Islet of Langerhans (tissue), 1 donor: ENCODE measurements at regions not wholly inside any gene's neighbourhood (a gene's known extent, or its start where the extent isn't known, plus 50 kb on each side); places are given as distances from the start of the nearest gene placed in this dataset.
"Not testable (repeated sequence)": the region's sequence is repeated elsewhere in the genome, so short reads cannot be mapped to it uniquely, and the experiment has no call there.

Experiments used
- FAIRE-seq: peaks from one replicate; lab custom pipeline; 2011; peaks lifted over from hg19 to GRCh38; lab: Jason Lieb, UNC

DNA sequence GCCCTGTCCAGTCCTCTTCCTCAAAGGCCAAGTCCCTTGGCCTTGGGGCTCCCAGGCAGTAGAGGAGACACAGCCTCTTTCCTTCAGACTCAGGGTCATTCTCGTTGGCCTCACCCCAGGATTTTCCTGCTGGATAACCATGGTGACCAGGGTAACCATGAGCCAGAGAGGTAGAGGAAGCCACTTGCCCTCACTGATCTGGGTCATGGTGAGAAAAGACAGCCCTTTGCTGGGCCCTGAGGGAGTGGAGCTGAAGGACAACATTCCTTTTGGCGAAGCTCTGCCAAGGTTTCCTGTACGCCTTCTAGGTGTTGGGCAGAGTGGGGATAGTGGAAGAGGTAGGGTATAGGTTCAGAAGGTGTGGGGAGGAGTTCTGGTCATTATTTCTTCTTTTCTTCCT, 53.1 kb upstream of the WNT4 start:
- FAIRE-seq = no peak

GRCh38 chr1:22196641-22197040, 53.7 kb upstream of the WNT4 start:
- no peak for FAIRE-seq

- FAIRE-seq = no peak
Observed at GRCh38 chr1:22197644-22198043, 54.7 kb upstream of the WNT4 start.

DNA sequence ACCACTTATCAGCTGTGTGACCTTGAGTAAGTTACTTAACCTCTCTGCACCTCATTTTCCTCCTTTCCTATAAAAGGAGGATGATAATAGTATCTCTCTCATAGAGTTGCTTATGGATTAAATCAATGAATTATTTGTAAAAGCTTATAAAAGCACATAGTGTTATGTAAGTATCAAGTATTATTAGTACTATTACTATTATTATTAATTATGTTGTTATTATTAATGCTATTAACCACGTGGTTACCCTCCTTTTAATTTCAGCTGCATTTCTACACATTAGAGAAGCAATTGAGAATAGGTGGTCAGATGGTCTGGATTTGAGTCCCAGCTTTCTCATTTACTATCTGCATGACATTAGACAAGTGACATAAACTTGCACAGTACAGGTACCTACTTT, 58.1 kb upstream of the WNT4 start:
- no peak for FAIRE-seq

GRCh38 chr1:22203335-22203734, 60.4 kb upstream of the WNT4 start:
- FAIRE-seq = no peak

DNA sequence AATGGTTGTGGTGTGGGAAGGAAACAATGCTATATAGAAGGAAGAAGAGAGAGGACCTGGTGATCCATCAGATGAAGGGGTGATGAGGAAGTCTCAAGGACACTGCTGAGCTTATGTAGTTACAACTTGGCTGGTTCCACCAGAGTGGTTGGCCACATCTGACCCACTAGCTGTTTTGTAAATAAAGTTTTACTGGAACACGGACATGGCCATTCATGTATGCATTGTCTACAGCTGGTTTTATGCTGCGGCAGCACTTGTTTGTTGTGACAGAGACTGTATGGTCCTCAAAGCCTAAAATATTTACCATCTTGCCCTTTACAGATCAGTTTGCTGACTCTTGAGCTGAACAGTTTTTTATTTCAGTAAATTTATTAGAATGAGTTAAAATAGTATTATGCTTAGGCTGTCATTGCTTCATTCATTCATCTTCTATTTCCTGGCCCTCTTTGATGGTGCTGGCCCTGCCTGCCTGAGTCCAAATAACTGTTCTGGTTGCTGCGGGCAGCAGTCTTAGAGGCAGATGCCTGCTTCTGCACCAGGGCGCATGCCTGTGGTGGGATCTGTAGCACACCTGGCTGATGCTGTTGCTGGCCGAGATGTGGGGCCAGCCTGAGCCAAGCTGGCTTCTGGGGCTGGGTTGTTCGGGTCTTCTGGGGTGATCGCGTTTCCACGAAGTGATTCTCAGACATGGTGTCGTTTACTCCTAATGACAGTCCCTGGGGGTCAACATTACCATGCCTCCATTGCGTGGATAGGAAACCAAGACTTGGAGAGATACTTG, 61.4 kb upstream of the WNT4 start:
- FAIRE-seq = no peak

GRCh38 chr1:22204989-22205913, 62.4 kb upstream of the WNT4 start:
- no peak for FAIRE-seq

DNA sequence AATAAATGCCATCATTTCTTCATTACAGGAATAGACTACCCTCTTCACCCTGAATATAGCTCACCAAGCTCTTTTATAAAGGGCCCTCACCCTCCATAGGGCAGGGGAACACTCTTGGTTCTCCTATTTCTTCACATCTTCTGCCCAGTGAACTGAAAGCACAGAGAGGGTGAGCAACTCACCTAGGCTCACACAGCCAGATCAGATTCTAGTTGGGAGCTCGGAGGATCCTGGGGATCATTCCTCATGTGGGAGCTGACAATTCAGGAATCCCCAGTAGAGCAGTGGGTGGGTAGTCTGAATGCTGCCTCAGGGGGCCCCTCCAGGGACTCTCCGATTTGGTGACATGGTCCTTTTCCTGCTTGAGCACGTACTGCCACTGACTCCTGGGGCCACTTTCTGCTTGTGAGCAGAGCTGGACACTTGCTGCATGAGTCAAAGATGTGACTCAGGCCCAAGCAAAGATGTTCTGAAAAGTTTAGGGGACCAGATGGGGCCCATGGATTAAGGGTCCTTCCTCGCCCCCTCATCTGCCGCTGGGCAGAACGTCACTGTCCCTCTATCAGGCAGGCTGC, 63.7 kb upstream of the WNT4 start:
- no peak for FAIRE-seq

DNA sequence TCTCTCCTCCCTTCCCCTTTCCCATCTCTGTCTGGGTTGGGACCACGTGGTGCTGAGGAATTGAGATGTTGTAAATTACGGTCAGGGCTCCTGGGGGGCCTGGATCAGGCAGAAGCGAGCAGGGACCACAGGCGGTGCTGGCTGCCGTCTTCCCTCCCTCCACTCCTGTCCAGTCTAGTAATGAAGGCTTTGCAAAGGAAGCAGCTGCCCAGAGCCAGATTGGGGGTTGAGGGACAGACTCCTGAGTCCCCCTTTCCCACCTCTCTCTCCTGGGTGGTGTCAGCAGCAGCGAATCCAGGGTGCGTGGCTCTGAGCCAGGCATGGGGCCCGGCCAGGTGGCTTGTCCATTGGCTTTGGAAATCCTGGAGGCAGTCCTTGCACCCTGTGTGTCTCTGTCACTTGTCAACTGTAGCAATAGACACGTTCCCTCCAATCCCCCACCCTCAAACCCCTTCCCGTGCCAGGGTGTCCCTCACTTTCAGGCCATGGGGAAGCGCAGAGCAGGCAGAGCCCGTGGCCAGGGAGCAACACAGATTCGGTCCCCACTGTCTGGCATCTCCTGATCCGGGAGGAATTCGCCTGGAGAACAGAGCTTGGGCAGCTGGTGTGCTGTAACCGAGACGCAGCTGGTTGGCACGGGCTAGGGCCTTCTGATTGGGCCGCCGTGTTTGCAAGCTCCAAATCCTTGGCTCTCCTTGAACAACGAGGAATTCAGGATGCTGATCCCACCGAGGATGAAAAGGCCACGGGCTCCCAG, 64.8 kb upstream of the WNT4 start:
- FAIRE-seq = no peak

GRCh38 chr1:22208268-22208972, 65.5 kb upstream of the WNT4 start:
- no peak for FAIRE-seq

DNA sequence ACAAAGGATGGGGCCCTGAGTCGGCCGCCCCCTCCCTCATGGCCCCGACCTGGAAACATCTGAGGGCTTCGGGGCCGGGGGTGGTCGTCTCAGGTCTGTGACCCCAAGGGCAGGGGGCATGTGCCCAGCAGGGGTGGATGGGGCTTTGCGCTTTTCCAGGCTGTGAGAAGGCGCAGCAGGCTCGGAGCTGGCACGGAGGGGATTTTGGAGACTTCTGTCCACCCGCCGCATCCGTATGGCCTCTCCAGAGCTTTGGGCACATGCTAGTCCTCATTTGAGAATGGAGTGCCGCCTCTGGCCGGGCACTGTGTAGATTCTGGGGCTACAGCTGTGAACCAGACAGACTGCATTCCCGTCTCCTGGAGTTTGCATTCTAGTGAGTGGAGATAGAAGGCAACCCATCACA, 66.1 kb upstream of the WNT4 start:
- no peak for FAIRE-seq

- no peak for FAIRE-seq
Observed at GRCh38 chr1:22210176-22210575, 67.3 kb upstream of the WNT4 start.

- FAIRE-seq = no peak
Observed at GRCh38 chr1:22210636-22211035, 67.7 kb upstream of the WNT4 start.

- FAIRE-seq = not testable (repeated sequence)
Observed at GRCh38 chr1:22211459-22211858, 68.6 kb upstream of the WNT4 start.

GRCh38 chr1:22212400-22213233, 69.7 kb upstream of the WNT4 start:
- no peak for FAIRE-seq

DNA sequence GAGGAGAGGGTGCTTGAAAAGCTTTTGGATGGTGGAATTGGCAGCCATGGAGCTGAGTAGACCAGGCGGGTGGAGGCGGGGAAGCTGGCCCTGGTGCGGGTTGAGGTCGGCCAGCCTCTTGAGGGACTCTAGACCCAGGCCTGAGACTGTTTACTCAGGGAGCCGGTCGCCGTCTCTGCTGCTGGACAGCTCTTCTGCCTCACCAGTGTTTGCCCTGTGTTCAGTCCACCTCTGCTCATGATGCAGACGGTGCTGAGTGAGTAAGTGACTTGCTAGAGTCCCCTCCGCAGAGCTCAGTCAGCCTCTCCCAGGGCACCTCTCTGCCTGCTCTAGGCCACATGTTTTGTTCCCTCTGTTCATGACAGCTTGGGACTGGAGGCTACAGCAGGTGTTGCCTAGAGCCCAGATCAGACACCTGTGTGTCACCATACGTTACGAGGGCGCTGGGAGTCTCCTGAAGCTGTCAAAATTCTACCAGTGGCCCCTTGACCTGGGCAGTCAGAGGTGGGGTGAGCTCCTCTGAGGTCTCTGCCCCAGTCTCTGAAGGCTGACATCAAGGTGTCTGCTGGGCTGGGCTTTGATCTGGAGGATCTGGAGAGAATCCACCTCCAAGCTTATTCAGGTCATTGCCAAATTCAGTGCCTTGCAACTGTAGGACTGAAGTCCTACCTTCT, 73.5 kb upstream of the WNT4 start:
- FAIRE-seq = no peak

DNA sequence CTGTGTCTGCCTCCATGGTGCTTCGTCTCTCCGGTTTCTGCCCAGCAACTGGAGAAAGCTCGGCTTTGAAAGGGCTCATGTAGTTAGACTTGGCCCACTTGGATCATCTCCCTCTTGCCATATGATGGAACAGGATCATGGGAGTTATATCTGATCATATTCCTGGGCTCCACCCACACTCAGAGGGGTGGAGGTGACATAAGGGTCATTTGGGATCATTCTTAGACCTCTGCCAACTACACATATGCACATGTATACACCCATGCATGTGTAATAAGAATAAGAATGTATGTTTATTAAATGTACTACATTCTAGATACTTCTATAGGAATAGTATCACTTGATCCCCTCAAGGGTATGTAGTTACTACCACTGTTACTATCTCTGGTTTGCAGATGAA, 74.1 kb upstream of the WNT4 start:
- FAIRE-seq = no peak

DNA sequence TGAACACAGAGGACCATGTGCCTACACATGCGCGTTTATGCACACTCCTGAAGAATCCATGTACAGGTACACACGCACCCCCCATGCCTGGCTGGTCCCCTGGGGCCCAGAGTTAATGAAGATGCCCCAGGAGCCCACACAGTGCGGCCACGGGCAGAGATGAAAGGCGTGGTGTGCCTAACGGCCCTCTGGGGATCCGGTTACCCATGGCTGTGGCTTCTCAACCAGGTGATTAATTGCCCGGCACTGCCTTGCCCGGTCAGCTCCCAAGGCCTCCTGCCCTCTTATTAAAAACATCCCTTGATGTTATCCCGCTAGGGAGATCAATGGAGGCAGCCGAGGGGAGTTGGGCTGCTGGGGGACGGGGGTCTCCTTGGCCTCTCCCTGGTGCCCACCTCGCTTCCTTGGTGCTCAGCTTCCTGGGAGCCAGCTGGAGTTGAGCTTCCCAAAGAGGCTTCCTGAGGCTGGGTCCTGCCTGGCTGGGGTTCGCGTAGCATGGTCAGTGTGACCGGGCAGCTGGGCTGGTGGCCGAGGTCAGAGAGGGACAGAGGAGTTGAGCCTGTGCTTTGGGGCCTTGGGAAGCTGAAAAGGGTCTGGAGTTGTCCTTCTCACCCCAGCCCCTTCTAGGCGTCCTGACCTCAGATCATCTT, 75.0 kb upstream of the WNT4 start:
- FAIRE-seq = no peak

DNA sequence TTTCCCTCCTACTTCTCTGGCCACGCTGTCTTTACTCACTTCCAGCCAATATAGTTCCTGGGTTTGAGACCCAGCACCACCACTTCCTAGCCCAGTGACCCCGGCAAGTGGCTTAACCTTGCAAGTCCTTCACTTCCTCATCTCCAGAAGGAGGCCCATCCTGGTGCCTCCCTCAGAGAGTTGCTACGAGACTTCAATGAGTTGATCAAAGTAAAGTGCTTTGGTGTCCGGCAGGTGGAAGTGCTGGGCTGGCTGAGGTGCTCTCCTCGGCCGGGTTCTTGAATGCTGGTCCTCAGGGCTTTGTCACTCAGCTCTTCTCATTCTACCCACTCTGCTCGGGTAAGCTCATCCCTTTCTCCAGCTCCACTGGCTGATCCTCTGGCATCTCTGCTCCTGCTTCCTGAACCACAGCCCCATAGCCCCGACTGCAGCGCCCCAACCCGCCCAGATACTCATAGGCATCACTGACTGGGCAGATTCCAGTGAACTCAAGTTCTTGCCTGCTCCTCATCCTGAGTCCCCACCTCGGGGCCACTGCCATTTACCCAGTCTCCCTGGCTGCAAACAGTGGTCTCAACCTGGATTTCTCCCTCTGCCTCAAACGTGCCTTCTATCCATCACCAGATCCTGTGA, 75.8 kb upstream of the WNT4 start:
- FAIRE-seq = no peak
